Epithelial cell of proximal tubule (primary cell): ENCODE measurements at regions not wholly inside any gene's neighbourhood (a gene's known extent, or its start where the extent isn't known, plus 50 kb on each side); places are given as distances from the start of the nearest gene placed in this dataset.

Experiments
- DNase-seq: peaks from one replicate; pipeline ENCODE4 v3.0.0-alpha.2; 2011; ENCODE audit warnings: low read depth
- H3K4me3 ChIP-seq: 2 replicates; pipeline ENCODE4 v1.5.1; 2011; ENCODE audit warnings: low read depth, mild to moderate bottlenecking, low read length
- CTCF ChIP-seq: conservative IDR thresholded peaks from 2 replicates; pipeline ENCODE4 v1.5.1; 2012; ENCODE audit warnings: low read depth, mild to moderate bottlenecking, low read length

- no peak for DNase-seq
- no peak for TF ChIP-seq CTCF
- H3K4me3 ChIP-seq: no peak overlapping the region
Observed at GRCh38 chr4:108567831-108568230, 52.5 kb upstream of the RPL34 start.

DNA sequence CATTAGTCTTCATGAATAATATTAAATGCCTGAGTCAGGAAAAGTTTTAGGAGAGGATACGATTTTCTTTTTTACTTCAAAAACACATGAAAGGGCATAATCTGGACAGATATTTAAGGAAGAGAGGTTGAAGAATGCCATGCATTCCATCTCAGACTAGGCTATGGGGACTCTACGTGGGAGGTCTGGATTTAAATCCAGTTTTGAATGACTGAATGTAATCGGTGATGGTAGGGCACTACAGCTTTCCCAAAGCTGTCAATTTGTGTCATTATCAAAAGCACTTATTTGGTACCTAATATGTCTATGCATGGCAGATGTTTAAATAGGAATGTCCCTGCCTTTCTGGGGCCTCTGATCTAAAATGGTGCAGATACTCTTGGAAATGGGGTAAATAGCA is 59.3 kb upstream of the RPL34 start:
- TF ChIP-seq CTCF: no peak
- DNase-seq: no peak
- H3K4me3 ChIP-seq: no peak overlapping the region

DNA sequence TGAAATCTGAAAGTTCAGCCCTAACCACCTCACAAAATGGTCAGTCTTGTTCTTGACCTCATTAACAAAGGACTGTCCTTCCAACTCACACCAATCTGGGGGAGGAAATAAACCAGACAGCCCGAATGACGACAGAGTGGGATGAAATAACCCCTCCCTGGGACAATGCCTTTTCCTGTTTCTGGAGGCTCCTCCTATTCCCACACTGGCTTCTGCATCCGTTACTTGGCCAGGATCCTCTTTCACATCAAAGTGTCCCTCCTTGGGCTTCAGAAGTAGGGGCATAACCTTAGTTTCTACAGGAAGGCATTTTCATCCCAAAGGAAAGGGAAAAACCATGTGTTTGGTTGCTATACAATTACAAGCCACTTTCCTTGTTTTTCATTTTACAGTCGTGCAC is 59.8 kb upstream of the RPL34 start:
- DNase-seq: no peak
- no peak for TF ChIP-seq CTCF

GRCh38 chr4:108559911-108560310 is 60.5 kb upstream of the RPL34 start:
- DNase-seq: no peak
- H3K4me3 ChIP-seq: no peak overlapping the region
- TF ChIP-seq CTCF: no peak

More for the DNA sequence above, 59.8 kb upstream of the RPL34 start:
- no peak overlapping the region for H3K4me3 ChIP-seq

- H3K4me3 ChIP-seq: no peak overlapping the region
- no peak for DNase-seq
- no peak for TF ChIP-seq CTCF
Observed at GRCh38 chr4:108559068-108559793, 61.1 kb upstream of the RPL34 start.

GRCh38 chr4:108556588-108557200 is 63.7 kb upstream of the RPL34 start:
- DNase-seq: no peak
- no peak overlapping the region for H3K4me3 ChIP-seq

More at GRCh38 chr4:108556588-108557200, 63.7 kb upstream of the RPL34 start:
- no peak for TF ChIP-seq CTCF
